ENCODE measurements at regions not wholly inside any gene's neighbourhood (a gene's known extent, or its start where the extent isn't known, plus 50 kb on each side); places are given as distances from the start of the nearest gene placed in this dataset.

DNA sequence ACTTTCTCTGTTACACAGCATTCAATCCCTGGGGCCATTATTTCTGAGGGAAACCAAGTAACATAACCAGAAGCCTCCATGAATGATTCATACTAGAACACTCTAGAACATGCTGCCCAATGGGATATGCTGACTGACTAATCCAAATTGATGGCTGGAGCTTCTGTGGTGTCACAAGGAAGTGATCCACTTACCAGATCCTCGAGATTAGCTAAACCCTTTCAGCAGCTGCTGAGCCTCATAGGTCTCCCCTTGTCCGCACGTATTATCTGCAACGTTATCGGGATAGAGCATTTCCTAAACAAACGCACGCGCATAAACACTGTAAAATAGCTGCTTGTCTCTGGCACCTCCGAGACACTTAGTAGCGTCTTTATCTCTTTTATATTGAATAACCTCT lies 61.2 kb upstream of the PROK2 start:
- Histone ChIP-seq H3F3A (replicated peaks; ENCODE audit: insufficient read depth) (no peaks in the 10 kb centered on the region), H3K4me3 (ENCODE audit: low read depth in 2 of 2, low read length in 1 of 2) (no peak overlapping the region), H3K4me2 (no peak overlapping the region), H3K27me3 (ENCODE audit: insufficient read depth) (no peaks in the 10 kb centered on the region), H3K79me2 (ENCODE audit: insufficient read depth) (no peaks in the 10 kb centered on the region), H2AFZ (ENCODE audit: low read depth) (no peak overlapping the region), H3K27ac (ENCODE audit: low read depth in 2 of 2, low read length in 1 of 2) (no peak overlapping the region), H4K20me1 (ENCODE audit: insufficient read depth) (no peaks in the 10 kb centered on the region), H3K36me3 (replicated peaks in 1 of 2; ENCODE audit: control insufficient read depth in 1 of 2, insufficient read depth in 2 of 2, low read length in 1 of 2) (no peaks in the 10 kb centered on the region), H3K9me2 (no peaks in the 10 kb centered on the region), H3K9ac (no peak overlapping the region), H3K4me1 (ENCODE audit: control insufficient read depth in 1 of 2, insufficient read depth in 2 of 2, low read depth in 1 of 2, low read length in 1 of 2) (no peaks in the 10 kb centered on the region; a peak in 1 of 4 replicates), H3K9me3 (no peaks in the 10 kb centered on the region)
- TF ChIP-seq, protein P1, sequence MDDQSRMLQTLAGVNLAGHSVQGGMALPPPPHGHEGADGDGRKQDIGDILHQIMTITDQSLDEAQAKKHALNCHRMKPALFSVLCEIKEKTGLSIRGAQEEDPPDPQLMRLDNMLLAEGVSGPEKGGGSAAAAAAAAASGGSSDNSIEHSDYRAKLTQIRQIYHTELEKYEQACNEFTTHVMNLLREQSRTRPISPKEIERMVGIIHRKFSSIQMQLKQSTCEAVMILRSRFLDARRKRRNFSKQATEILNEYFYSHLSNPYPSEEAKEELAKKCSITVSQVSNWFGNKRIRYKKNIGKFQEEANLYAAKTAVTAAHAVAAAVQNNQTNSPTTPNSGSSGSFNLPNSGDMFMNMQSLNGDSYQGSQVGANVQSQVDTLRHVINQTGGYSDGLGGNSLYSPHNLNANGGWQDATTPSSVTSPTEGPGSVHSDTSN (IDR thresholded peaks at IDR 0.05) = no peak
- TF ChIP-seq TEAD4 (IDR thresholded peaks at IDR 0.05; ENCODE audit: borderline replicate concordance, insufficient read depth) = no peak
- TF ChIP-seq NFIC (IDR thresholded peaks at IDR 0.05; ENCODE audit: borderline replicate concordance) = no peak
- TF ChIP-seq, protein P2, sequence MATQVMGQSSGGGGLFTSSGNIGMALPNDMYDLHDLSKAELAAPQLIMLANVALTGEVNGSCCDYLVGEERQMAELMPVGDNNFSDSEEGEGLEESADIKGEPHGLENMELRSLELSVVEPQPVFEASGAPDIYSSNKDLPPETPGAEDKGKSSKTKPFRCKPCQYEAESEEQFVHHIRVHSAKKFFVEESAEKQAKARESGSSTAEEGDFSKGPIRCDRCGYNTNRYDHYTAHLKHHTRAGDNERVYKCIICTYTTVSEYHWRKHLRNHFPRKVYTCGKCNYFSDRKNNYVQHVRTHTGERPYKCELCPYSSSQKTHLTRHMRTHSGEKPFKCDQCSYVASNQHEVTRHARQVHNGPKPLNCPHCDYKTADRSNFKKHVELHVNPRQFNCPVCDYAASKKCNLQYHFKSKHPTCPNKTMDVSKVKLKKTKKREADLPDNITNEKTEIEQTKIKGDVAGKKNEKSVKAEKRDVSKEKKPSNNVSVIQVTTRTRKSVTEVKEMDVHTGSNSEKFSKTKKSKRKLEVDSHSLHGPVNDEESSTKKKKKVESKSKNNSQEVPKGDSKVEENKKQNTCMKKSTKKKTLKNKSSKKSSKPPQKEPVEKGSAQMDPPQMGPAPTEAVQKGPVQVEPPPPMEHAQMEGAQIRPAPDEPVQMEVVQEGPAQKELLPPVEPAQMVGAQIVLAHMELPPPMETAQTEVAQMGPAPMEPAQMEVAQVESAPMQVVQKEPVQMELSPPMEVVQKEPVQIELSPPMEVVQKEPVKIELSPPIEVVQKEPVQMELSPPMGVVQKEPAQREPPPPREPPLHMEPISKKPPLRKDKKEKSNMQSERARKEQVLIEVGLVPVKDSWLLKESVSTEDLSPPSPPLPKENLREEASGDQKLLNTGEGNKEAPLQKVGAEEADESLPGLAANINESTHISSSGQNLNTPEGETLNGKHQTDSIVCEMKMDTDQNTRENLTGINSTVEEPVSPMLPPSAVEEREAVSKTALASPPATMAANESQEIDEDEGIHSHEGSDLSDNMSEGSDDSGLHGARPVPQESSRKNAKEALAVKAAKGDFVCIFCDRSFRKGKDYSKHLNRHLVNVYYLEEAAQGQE (IDR thresholded peaks at IDR 0.05; ENCODE audit: low read depth, low read length) = no peak
- 75% methylated on average over 10 of the region's 10 CpGs for WGBS (ENCODE audit: low lambda C conversion rate)
- no peak for DNase-seq
- ChIA-PET CTCF (interaction anchor here (0.5 to 1.4 kb wide), 2 partner anchors 11 to 246 kb away, joined by 3 read pairs; no protein-coding TSS in a partner anchor), POLR2A (no interaction called here)

DNA sequence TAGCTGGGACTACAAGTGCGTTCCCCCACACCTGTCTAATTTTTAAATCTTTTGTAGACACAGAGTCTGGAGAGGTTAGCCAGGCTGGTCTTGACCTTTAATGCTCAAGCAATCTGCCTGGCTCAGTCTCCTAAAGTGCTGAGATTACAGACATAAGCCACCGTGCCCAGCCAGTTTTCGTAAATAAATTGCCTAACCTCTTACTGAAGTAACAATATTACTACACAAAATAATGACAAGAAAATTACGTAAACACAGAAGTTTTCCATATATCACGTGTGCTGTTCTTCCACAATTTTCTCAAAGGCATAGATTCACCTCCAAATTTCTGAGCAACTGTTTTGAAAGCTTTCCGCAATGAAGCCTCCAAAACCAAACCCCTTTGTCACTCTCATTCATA lies 58.1 kb upstream of the PROK2 start:
- Histone ChIP-seq H3K9me3 (no peaks in the 10 kb centered on the region), H3K27ac (ENCODE audit: low read depth in 2 of 2, low read length in 1 of 2) (no peak overlapping the region), H4K20me1 (ENCODE audit: insufficient read depth) (no peaks in the 10 kb centered on the region), H3K9ac (no peak overlapping the region), H3K4me3 (ENCODE audit: low read depth in 2 of 2, low read length in 1 of 2) (no peak overlapping the region), H3K79me2 (ENCODE audit: insufficient read depth) (no peaks in the 10 kb centered on the region), H3K4me2 (no peak overlapping the region), H3K27me3 (ENCODE audit: insufficient read depth) (no peaks in the 10 kb centered on the region; the same call in 1 of the 2 replicates), H3K9me2 (no peaks in the 10 kb centered on the region), H3K4me1 (ENCODE audit: control insufficient read depth in 1 of 2, insufficient read depth in 2 of 2, low read depth in 1 of 2, low read length in 1 of 2) (no peaks in the 10 kb centered on the region; a peak in 1 of 4 replicates), H3F3A (replicated peaks; ENCODE audit: insufficient read depth) (no peaks in the 10 kb centered on the region), H2AFZ (ENCODE audit: low read depth) (no peak overlapping the region), H3K36me3 (replicated peaks in 1 of 2; ENCODE audit: control insufficient read depth in 1 of 2, insufficient read depth in 2 of 2, low read length in 1 of 2) (no peaks in the 10 kb centered on the region)
- POLR2A ChIA-PET = no interaction called here
- DNase-seq = no peak
- CTCF ChIA-PET = interaction anchor here (1.7 kb wide), 1 partner anchor 113 kb away, joined by 7 read pairs; no protein-coding TSS in a partner anchor
- TF ChIP-seq FOXJ3 (CRISPR knock-in tag; IDR thresholded peaks at IDR 0.05) (no peak), TEAD4 (IDR thresholded peaks at IDR 0.05; ENCODE audit: borderline replicate concordance, insufficient read depth) (no peak), NRF1 (IDR thresholded peaks at IDR 0.05; ENCODE audit: low read depth, low read length) (no peak), FOSL2 (IDR thresholded peaks at IDR 0.05; ENCODE audit: borderline replicate concordance, low read depth) (no peak), SIN3A (IDR thresholded peaks at IDR 0.05; ENCODE audit: borderline replicate concordance, low read depth, low read length) (no peak)
- WGBS (ENCODE audit: low lambda C conversion rate) = 69% methylated on average over 6 of the region's 6 CpGs
